ENCODE measurements at regions not wholly inside any gene's neighbourhood (a gene's known extent, or its start where the extent isn't known, plus 50 kb on each side); places are given as distances from the start of the nearest gene placed in this dataset.

GRCh38 chr13:73242515-73243015 lies 183.8 kb downstream of the KLF5 start:
- TF ChIP-seq, protein P1, sequence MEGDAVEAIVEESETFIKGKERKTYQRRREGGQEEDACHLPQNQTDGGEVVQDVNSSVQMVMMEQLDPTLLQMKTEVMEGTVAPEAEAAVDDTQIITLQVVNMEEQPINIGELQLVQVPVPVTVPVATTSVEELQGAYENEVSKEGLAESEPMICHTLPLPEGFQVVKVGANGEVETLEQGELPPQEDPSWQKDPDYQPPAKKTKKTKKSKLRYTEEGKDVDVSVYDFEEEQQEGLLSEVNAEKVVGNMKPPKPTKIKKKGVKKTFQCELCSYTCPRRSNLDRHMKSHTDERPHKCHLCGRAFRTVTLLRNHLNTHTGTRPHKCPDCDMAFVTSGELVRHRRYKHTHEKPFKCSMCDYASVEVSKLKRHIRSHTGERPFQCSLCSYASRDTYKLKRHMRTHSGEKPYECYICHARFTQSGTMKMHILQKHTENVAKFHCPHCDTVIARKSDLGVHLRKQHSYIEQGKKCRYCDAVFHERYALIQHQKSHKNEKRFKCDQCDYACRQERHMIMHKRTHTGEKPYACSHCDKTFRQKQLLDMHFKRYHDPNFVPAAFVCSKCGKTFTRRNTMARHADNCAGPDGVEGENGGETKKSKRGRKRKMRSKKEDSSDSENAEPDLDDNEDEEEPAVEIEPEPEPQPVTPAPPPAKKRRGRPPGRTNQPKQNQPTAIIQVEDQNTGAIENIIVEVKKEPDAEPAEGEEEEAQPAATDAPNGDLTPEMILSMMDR (IDR thresholded peaks at IDR 0.05), result no peak
- TF ChIP-seq POLR2A (IDR thresholded peaks at IDR 0.05) (no peak), EP300 (IDR thresholded peaks at IDR 0.05) (no peak)

All from ovary (tissue), 3 donors.